AG04450 (cell line): ENCODE measurements at regions not wholly inside any gene's neighbourhood (a gene's known extent, or its start where the extent isn't known, plus 50 kb on each side); places are given as distances from the start of the nearest gene placed in this dataset.

Source experiments
- CTCF ChIA-PET: fragments of 300-600, 350-600 bp; formaldehyde crosslinking; extraction: SDS; loops from one replicate; lab custom pipeline; 2022; ENCODE audit warnings: antibody characterized with exemption, inconsistent platforms; lab: Charles Lee
- POLR2A ChIA-PET: fragments of 350-600 bp; formaldehyde crosslinking; extraction: SDS; loops from one replicate; lab custom pipeline; 2021; ENCODE audit warnings: antibody characterized with exemption, inconsistent platforms; lab: Yijun Ruan, JAX
- DNase-seq: peaks from one replicate; pipeline ENCODE4 v3.0.0-alpha.2; 2011; ENCODE audit warnings: low read depth, low spot score
- H3K27ac ChIP-seq: one replicate; pipeline ENCODE4 v1.5.1; 2012; ENCODE audit warnings: low read depth, low read length, control low read depth
- H3K27me3 ChIP-seq: one replicate; pipeline ENCODE4 v1.6.0; 2012; ENCODE audit warnings: low read length; ENCODE audit not compliant: control insufficient read depth, insufficient read depth
- H3K4me3 ChIP-seq: 2 replicates; pipeline ENCODE4 v1.5.1; 2011; ENCODE audit warnings: mild to moderate bottlenecking, low read depth, low read length, control low read depth
- H3K9me3 ChIP-seq: 2 replicates; pipeline ENCODE4 v1.5.1; 2012; ENCODE audit warnings: low read length; ENCODE audit not compliant: control insufficient read depth, insufficient read depth
- TF ChIP-seq, protein P1 (sequence below): IDR thresholded peaks from 2 replicates; pipeline ENCODE4 v1.5.1; 2011; ENCODE audit warnings: low read depth, low read length, control low read depth, inconsistent platforms

DNA sequence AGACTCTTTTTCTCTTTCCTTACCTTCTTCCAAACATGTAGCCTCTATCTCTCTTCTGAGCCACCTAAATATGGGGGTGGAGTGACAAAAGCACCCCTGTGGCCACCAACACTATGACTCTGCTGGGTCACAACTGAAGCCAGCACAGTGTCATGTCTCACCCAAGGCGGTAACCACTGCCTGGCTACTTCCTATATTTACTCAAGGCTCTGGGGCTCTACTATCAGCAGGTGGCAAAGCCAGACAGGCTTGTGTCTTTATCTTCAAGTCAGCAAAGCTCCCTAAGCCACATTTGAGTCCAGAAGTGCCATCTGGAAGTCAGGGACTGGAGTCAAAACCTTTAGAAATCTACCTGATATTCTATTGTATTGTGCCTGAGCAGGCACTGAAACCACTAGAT lies 1515.2 kb downstream of the PLA2G4A start:
- no peak for DNase-seq
- CTCF ChIA-PET = no interaction called here
- POLR2A ChIA-PET = no interaction called here

DNA sequence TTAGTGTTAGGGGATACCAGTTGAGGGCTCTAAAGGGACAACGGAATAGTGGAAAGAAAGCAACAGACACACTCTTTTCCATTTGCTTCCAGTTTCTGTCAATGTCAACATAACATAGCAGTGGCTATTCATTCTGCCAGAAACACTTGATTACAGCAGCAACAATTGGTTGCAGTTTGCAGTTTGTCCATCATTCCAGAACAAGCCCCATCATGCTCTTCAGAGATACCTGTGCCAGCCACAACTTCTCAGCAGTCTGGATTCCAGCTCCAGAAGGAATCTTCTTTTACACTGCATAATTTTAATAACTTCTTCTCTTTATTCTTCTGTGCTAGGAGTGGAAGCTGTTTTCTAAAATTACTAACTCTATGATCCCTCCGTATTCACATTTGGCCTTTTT lies 1521.4 kb downstream of the PLA2G4A start:
- no peak for DNase-seq
- no peaks in the 10 kb centered on the region for H3K27me3 ChIP-seq
- ChIA-PET CTCF (no interaction called here), POLR2A (no interaction called here)
- H3K9me3 ChIP-seq = no peaks in the 10 kb centered on the region
- H3K27ac ChIP-seq = no peak overlapping the region
- no peak overlapping the region for H3K4me3 ChIP-seq
- TF ChIP-seq, protein P1, sequence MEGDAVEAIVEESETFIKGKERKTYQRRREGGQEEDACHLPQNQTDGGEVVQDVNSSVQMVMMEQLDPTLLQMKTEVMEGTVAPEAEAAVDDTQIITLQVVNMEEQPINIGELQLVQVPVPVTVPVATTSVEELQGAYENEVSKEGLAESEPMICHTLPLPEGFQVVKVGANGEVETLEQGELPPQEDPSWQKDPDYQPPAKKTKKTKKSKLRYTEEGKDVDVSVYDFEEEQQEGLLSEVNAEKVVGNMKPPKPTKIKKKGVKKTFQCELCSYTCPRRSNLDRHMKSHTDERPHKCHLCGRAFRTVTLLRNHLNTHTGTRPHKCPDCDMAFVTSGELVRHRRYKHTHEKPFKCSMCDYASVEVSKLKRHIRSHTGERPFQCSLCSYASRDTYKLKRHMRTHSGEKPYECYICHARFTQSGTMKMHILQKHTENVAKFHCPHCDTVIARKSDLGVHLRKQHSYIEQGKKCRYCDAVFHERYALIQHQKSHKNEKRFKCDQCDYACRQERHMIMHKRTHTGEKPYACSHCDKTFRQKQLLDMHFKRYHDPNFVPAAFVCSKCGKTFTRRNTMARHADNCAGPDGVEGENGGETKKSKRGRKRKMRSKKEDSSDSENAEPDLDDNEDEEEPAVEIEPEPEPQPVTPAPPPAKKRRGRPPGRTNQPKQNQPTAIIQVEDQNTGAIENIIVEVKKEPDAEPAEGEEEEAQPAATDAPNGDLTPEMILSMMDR = no peak

More for the DNA sequence above, 1515.2 kb downstream of the PLA2G4A start:
- Histone ChIP-seq H3K9me3 (no peaks in the 10 kb centered on the region), H3K27me3 (no peaks in the 10 kb centered on the region), H3K4me3 (no peak overlapping the region), H3K27ac (no peak overlapping the region)
- TF ChIP-seq, protein P1 = no peak

DNA sequence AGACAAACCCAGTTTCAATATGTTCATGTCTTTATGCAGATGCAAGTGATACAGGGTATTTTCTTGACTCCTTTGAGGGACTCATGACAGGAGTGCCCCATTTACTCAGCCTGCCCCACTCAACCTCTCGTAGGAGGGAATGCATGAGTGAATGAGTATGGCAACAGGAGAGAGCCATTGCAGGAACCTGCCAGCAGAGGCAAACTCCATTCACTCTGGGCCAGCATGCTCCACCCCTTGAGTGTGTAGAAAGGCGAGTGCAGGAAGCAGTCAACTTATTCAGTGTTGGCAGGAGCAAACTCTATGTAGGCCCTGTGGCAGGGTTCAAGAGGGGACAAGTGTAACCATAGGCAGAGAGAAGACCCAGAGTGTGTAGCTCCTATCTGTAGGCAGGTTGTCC lies 1526.3 kb downstream of the PLA2G4A start:
- Histone ChIP-seq H3K4me3 (no peak overlapping the region), H3K27me3 (no peaks in the 10 kb centered on the region), H3K27ac (no peak overlapping the region), H3K9me3 (no peaks in the 10 kb centered on the region)
- ChIA-PET POLR2A (no interaction called here), CTCF (no interaction called here)
- no peak for DNase-seq
- TF ChIP-seq, protein P1 = no peak

DNA sequence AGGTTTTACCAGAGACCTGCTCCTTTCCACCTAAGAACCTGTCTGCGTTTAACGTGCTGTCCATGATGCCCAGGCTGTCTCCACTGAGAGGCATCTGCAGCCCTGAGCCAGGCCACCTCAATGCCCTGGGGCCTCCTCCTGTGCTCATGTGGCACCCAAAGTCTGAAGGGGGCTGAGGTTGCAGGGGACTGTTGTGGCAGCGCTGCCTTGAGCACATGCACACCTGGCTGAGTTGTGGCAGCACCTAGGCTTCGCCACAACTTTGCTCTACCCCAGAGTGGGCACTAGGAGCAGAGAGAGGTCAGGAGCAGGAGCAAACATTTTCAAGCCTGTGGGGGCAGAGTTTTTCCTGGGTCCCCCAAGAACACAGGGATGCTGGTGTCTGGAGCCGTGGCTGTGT lies 1527.1 kb downstream of the PLA2G4A start:
- Histone ChIP-seq H3K9me3 (no peaks in the 10 kb centered on the region), H3K27ac (no peak overlapping the region), H3K4me3 (no peak overlapping the region), H3K27me3 (no peaks in the 10 kb centered on the region)
- TF ChIP-seq, protein P1 = no peak
- POLR2A ChIA-PET = no interaction called here
- no peak for DNase-seq
- CTCF ChIA-PET = no interaction called here

DNA sequence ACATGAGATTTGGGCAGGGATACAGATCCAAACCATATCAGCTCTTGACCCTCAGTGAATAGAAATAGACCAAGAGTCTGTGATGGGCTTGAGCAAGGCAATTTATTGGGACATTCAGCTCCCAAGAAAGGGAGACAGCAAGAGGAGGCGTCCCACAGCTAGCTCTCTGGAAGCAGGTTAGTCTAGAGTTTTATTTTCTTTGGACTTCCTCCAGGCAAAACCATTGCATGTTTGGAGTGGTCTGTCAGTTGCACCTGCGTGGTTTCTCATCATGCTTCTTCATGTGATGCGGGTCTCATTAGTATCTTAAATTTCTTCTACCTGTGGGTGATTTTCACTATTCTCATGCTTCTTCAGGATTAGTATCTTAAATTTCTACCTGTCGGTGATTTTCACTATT lies 1530.6 kb downstream of the PLA2G4A start:
- Histone ChIP-seq H3K9me3 (no peaks in the 10 kb centered on the region), H3K27me3 (no peaks in the 10 kb centered on the region), H3K4me3 (no peak overlapping the region), H3K27ac (no peak overlapping the region)
- TF ChIP-seq, protein P1 = no peak
- no peak for DNase-seq
- CTCF ChIA-PET = no interaction called here
- POLR2A ChIA-PET = no interaction called here
